ENCODE measurements at regions not wholly inside any gene's neighbourhood (a gene's known extent, or its start where the extent isn't known, plus 50 kb on each side); places are given as distances from the start of the nearest gene placed in this dataset.
"Not testable (repeated sequence)": the region's sequence is repeated elsewhere in the genome, so short reads cannot be mapped to it uniquely, and the experiment has no call there.

DNA sequence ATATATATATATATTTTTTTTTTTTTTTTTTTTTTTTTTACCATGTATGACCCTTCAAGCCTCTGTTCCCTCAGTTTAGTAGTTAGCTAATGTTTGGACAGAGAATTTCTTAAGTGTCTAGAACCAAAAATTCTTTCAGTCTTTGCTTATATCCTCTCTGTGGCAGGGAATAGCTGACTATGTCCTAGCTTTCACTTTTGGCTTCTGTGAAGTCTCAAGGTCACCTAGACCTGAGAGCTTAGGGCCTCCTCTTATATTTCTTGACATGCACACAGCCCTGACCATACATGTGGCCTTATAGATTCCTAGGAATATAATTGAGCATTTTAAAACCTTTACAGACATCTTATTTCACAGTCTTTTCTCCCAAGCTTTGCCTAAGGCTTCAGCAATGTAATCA is 930.8 kb upstream of the CDH9 start:
- DNase-seq: no peak

DNA sequence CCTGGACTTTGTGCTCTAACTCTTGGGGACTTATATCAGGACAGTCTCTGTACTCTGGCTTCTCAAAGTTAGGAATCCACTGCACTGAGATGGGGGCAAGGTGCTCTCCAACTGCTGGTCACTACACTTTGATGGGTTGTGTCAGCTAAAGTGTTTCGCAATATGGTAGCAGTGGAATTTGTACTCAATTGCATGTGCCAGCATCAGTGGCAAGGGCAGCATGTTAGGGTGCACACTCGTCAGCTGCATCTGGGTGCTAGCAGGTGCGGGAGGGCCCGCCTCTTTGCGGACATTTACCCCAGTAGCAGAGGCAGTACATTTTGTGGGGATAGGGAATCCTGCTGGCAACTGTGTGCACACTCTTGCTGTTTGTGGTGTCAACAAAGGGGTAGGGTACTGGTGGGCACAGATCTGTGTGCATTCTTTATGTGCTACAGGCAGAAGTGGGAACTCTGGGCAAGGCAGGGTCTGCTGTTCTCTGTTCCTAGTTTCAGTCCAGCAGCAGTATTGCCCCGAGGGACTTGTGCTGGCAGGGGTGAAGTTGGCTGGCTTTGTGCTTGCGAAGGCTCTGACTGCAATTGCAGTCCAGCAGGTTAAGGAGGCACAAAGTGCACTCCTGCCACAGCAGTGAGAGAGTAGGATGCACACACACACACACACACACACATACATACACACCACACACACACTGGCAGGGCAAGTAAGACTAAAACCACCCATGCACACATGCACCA is 924.8 kb upstream of the CDH9 start:
- no peak for DNase-seq

DNA sequence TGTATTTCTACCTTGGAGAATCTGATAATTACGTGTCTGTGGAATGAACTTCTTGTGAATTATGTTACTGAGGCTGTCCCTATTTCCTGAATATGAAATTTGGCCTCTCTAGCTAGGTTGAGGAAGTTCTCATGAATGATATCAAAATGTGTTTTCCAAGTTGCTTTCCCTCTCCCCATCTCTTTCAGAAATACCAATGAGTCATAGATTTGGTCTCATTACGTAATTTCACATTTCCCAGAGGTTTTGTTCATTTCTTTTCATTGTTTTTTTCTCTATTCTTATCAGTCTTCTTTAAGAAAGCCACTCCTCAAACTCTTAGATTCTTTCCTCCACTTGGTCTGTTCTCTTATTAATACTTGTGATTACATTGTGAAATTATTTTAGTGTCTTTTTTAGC is 923.8 kb upstream of the CDH9 start:
- DNase-seq: no peak

DNA sequence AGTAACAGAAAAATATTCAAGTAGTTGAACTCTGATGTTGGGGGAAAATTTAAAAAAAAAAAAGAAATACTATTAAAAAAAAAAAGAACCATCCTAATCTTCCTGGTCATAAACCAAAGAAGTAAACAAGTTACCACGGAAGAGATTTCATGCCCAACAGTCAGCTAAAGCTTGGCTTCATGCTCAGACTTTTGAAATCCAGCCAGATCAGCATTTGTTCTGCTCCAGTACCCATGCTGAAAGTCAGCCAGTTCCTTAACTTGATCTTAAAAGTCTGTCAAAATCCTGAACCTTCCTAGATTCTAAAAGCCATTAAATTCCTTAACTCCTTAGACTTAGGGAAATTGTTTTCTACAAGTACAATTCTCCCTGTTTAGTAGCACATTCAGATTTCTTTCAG is 908.7 kb upstream of the CDH9 start:
- no peak for DNase-seq

DNA sequence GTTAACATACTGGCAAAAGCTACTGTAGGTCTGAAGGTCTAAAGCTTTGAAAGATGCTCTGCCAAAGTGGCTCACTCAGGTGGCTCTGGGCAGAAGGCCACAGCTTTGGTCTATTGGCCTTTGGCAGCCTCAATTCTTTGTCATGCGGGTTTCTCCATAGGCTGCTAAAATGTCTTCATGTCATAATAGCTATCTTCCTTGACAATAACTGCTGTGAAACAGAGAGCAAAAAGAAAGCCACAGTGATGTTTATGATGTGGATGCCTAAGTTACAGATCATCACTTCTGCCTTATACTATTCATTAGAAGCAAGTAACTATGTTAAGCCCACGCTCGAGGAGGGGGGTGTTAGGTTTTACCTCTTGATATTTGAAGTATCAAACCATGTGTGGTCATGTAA is 906.1 kb upstream of the CDH9 start:
- DNase-seq: no peak

DNA sequence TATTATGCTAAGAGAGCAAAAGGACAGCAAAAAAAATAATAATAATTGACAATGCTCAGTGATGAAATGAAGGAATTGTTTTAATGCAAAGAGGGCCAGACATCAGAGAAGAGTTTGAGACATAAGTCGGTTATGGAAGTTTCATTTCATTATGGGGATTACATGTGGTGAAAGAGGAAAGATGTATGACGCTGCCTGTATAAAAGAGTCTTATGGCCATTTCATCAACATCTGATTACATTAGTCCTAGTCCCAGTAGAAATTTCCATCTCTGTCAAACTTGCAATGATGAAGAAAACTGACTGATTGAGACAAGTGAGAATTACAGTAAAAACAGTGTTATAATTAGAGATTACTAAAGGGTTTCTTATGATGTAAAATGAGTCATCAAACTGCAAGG is 900.6 kb upstream of the CDH9 start:
- DNase-seq: no peak

DNA sequence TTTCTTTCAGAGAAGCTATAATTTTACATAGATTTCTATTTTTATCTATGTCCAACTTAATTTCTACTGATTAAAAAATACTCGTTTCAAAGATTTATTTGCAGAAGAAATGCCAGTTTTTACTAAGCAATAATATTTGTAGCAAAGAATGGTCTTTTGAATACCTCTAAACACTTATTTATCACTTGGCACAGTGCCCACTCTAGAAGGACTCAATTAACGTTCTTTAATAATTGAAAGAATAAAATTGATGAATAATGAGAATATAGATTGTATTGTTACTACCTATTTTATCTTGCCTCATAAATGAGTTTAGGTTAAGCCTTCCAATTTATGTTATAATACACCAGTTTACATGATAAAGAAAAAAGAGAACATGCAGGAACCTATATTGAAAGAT is 889.7 kb upstream of the CDH9 start:
- no peak for DNase-seq

DNA sequence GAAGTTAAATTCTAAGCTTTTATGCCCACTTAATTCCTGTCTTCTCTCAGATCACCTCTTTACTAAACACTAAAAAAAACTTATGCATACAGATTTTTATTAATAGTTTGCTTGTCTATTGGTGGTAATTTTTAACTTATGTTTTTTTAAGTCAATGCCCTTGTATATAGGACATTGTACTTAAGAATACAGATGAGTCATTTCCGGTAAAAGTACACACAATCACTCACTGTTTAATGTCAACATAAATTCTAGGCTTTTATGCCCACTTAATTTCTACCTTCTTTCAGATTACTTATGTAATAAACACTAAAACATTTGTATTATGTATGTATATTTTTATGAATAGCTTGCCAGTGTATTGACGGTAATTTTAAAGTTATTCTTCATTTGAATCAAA is 872.8 kb upstream of the CDH9 start:
- DNase-seq: no peak

DNA sequence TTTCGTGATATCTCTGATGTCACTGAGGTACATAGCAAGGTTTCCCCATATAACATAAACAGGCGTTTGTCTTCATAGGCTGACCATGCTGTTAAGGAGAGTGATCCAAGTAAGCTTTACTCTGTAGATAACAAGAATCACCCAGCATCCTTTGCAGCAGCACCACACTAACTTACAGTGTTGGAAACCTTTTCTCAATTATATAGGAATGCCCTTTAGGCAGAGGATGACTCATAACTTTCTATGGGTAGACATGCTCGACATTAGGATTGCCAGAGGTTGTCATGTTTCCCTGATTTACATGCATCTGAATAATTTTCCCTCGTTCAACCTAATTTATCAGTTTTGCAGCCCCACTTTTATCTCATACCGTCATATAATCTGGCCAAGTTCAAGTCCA is 870.0 kb upstream of the CDH9 start:
- DNase-seq: no peak

DNA sequence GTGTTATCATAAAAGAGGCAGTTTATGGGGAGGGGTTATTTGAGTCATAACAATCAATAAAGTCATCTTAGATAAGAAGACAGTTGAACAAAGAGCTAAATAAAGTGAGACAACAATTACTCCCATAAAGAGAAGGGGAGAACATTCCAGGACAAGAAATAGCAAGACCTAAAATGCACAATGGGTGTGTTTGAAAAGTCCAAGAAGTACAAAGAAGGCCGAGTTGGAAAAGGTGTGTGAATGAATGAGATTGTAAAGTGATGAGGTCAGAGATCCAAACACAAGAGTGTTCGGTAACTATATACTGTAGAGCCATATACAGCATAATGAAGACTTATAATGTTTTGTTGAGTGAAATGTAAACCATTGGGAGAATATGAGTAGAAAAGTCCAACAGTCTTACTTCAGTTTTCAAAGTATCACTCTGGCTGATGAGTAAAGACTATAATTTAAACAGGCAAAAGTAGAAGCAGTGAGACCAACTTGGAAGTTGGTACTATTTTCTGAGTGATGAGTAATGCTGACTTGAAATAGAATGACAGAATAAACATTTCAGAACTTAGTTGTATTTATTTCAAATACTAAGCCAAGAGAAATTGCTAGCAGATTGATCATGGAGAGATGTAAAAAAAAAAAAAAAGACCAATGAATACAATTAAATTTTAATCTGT is 868.7 kb upstream of the CDH9 start:
- no peak for DNase-seq

DNA sequence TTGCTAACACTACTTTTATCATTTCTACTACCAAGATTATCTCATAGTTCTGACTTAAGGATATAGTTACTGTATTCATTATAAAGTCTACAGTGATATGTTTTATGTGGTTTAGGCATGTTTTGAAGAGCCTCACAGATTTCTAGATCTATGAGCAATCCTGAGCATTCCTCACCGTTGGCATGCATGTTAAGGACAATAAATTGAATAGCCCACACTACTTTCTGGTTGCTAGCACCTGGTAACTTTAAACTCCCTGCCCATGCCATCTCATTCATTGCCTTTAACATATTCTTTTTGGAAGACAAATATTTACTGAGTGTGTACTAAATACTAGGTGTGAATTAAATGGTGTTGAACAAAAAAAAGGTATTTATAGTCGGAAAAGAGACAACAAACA is 868.1 kb upstream of the CDH9 start:
- DNase-seq: no peak

DNA sequence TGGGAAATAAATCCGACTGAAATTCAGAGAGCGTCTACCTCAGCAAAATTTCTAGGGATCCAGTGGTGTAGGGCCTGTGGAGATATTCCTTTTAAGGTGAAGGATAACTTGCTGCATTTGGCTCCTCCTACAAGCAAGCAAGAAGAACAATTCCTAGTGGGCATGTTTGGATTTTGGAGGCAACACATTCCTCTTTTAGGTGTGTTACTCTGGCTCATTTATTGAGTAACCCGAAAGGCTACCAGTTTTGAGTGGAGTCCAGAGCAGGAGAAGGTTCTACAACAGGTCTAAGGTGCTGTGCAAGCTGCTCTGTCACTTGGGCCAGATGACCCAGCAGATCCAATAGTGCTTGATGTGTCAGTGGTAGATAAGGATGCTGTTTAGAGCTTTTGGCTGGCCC is 862.4 kb upstream of the CDH9 start:
- no peak for DNase-seq

DNA sequence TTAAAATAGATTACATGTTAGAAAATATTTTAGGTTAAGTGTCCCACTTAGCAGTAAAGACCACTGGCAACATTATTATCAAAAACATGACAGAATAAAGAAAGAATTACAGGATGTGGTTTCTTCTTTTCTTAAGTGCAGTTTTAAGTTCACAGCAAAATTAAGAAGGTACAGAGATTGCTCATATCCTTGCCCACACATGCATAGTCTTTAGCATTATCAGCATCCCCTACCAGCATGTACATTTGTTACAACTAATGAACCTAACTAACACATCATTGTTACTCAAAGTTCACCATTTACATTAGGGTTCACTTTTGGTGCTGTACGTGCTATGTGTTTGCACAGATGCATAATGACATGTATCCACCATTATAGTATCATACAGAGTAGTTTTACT is 837.7 kb upstream of the CDH9 start:
- no peak for DNase-seq

DNA sequence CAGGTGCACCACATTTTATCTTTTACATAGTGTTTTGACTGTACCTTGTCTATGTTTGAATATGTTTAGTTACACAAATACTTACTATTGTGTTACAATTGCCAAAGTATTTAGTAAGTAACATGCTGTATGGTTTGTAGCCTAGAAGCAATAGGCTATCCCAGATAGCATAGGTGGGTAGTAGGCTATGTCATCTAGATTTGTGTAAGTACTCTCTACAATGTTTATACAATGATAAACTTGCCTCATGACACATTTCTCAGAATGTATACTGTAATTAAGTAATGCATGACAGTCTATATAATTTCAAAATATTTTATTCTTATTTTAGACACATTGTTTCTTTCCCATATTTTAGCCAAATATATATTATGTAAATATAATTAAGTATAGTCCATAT is 836.8 kb upstream of the CDH9 start:
- DNase-seq: no peak

DNA sequence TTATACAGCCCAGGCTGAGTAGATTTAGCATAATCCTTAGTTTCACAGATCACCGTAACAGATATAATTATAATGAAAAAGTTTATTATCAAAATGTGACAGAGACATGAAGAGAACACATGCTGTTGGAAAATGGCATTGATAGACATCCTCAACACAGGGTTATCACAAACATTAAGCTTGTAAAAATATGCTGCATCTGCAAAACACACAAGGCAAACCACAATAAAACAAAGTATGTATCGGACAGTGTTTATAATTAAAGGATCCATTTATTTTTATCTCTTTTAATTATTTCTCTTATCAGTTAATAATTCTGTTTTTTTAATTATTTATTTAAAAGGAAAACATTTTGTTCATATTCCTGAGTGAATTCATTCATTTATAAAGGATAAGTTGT is 829.9 kb upstream of the CDH9 start:
- DNase-seq: no peak

DNA sequence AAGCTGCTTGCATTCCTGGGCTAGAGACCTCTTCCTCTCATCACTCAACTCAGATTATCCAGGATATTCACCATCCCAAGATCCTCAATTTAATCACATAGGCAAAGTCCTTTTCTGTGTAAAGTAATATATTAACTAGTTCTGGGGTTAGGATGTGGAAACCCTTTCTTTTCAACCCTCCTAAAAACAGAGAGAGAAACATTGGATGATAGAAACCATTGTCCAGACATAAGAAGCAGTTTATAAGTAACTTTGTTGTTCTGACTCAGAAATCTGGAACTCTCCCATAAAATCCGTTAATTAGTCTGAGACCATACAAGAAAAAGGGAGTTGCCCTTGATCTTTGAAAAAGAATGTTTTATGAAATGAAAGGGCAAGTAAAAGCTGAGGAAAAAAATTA is 817.1 kb upstream of the CDH9 start:
- no peak for DNase-seq

DNA sequence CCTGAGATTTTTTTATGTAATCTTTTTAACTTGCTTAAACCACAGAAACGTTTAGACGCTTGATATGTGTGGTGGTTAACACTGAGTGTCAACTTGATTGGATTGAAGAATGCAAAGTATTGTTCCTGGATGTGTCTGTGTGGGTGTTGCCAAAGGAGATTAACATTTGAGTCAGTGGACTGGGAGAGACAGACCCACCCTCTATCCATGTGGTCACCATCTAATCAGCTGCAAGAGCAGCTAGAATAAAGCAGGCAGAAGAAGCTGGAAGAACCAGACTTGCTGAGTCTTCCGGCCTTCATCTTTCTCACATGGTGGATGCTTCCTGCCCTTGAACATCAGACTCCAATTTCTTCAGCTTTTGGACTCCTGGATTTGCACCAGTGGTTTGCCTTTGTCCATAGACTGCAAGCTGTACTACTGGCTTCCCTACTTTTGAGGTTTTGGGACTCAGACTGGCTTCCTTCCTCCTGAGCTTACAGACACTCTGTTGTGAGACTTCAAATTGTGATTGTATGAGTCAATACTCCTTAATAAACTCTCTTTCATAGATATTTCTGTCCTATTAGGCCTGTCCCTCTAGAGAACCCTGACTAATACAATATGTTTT is 816.0 kb upstream of the CDH9 start:
- no peak for DNase-seq

DNA sequence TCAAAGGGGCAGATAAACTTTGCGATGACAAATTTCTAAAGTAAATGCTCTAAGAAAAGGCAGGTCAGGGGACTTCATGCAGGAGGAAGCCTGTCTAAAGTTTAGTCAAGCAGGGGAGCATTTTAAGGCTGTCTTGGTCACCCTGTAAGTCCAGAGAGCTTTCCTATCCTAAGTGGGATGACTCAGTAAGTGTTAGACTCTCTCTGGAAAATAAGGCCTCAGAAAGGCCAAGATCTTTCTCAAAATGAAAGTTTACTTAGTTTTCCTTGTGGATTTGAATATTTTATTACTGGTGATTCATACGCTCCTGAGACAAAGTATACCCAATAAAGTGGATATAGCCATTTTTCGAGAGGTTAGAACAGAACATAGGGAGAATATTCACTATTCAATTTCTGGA is 806.9 kb upstream of the CDH9 start:
- no peak for DNase-seq

DNA sequence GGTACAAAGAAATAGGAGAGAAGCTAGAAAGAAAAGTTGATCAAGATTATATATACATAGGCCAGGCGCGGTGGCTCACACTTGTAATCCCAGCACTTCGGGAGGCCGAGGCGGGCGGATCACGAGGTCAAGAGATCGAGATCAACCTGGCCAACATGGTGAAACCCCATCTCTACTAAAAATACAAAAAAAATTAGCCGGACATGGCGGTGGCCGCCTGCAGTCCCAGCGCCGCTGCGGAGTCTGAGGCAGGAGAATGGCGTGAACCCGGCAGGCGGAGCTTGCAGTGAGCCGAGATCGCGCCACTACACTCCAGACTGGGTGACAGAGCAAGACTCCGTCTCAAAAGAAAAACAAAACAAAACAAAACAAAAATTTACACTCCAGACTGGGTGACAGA is 798.3 kb upstream of the CDH9 start:
- DNase-seq: not testable (repeated sequence)

DNA sequence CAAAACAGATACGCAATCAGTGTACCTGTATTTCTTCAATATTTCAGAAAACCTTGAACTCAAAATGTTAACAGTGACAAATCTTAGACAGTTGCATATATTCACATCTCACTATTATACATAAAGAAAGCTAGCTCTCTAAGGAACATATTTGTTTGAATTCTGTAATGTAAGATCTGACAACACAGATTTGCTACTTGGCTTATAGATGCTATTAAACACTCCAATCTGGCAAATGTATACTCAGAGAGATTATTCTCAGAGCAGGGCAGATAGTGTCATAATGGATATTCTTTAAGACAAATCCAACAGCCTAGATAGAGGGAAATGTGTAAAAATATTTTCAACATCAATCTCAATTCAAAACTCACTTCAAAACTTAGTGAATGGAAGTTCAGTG is 794.5 kb upstream of the CDH9 start:
- no peak for DNase-seq

DNA sequence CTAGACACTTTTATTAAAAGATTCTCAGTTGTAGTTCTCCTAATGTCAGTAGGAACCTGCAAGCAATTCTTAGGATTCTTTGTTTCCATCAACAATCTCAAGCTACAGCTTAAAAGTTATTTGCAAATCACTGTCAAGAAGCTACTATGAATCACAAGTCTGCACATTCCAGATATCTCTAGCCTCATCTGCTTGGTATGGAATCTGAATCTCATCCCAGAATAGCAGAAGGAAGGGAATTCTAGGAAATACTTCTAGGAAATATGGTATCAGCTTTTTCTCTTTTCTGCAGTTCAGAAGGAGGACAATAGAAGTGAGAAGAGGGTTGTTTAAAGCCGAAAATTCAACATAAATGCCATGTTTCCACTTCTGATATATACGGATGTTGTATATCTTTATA is 792.2 kb upstream of the CDH9 start:
- DNase-seq: no peak

DNA sequence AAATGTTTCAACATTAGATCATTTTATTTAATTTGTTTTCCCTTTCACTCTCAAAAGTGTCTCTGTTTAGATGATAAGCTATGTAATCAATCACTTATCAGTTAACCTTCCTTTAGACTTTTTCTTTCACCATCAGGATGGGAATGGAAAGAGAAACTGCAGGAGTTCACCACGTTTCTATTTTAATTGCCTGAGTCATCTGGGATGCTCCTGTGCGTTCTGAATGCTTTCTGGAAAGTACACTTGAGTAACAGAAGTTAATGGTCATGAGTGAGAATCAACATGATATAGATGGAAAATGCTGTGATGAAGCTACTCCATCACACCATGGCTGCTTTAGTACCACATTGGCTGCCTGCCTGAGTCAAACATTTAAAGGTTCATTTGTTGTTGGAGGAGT is 783.3 kb upstream of the CDH9 start:
- no peak for DNase-seq

DNA sequence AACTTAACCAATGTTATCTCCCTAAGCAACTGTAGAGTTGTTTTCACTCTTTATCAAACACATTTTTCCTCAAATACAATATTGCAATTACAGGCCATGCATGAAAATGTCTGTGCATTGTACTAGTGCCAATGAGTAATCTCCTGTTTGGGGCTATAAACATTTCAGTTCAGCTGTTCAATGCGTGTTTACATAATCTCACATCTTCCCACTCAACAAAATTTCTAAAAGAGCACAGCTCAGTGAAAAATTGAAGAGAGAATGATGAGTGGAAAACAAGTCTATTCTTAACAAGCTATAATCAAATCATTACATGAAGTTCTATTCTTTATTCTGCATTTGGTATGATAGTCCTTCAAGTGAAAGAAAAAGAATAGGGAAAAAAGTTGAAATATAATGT is 780.5 kb upstream of the CDH9 start:
- DNase-seq: no peak

DNA sequence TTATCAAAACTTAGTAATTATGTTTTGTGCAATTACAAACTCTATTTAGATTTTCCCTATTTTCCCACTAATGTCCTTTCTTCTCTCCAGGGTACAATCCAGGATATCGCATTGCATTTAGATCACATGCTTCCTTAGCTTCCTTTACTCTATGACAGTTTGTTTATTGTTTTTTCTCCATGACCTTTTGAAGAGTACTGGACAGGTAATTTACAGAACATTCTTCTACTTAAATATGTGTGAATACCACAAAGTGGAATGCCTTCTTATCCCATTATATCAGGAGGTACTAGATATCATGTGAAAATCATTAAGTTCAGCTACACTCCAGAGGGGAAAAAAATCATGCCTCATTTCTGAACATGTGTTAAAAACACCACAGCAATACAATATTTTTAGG is 776.6 kb upstream of the CDH9 start:
- no peak for DNase-seq

DNA sequence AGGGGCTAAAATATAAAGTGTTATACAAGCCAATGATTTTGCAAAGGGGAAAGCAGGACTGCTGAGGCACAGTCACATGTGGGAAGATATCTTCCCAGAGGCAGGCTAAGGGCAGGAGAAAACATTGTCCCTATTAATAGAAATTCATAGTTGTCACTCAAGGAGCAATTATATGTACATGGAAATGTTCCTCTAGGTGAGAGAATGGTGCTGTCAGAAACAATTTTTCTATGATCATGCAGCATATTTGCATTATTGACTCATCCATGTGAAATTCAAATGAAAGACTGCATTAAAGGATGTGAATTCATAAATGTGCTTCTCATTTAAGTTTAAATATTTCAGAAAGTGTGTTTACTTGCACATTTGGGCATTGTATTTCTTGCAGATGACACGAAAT is 775.9 kb upstream of the CDH9 start:
- no peak for DNase-seq
